NCI-H510A (cell line): ENCODE measurements at regions not wholly inside any gene's neighbourhood (a gene's known extent, or its start where the extent isn't known, plus 50 kb on each side); places are given as distances from the start of the nearest gene placed in this dataset.
"Not testable (repeated sequence)": the region's sequence is repeated elsewhere in the genome, so short reads cannot be mapped to it uniquely, and the experiment has no call there.

ENCODE experiments used
- DNase-seq: peaks from one replicate; lab custom pipeline; 2025; lab: John Stamatoyannopoulos, UW

GRCh38 chr10:59454171-59454919 lies 92.0 kb upstream of the FAM13C start:
- DNase-seq: no peak

- DNase-seq: no peak
These were observed 86.3 kb upstream of the FAM13C start for GRCh38 chr10:59448616-59449015.

- DNase-seq: no peak
These were observed 73.4 kb upstream of the FAM13C start for GRCh38 chr10:59435707-59436106.

- DNase-seq: no peak
These were observed 72.3 kb upstream of the FAM13C start for GRCh38 chr10:59434463-59435321.

- DNase-seq: no peak
These were observed 71.5 kb upstream of the FAM13C start for GRCh38 chr10:59433720-59434428.

- no peak for DNase-seq
These were observed 70.0 kb upstream of the FAM13C start for GRCh38 chr10:59432207-59432900.

GRCh38 chr10:59413795-59414194 lies 51.4 kb upstream of the FAM13C start:
- not testable (repeated sequence) for DNase-seq
